ENCODE measurements at regions not wholly inside any gene's neighbourhood (a gene's known extent, or its start where the extent isn't known, plus 50 kb on each side); places are given as distances from the start of the nearest gene placed in this dataset.
"Not testable (repeated sequence)": the region's sequence is repeated elsewhere in the genome, so short reads cannot be mapped to it uniquely, and the experiment has no call there.

GRCh38 chr12:19726122-19726521, 286.8 kb downstream of the AEBP2 start:
- DNase-seq, result no peak

GRCh38 chr12:19726592-19726991, 287.3 kb downstream of the AEBP2 start:
- DNase-seq, result no peak

- no peak for DNase-seq
These were observed 297.7 kb downstream of the AEBP2 start for GRCh38 chr12:19737019-19737418.

GRCh38 chr12:19739195-19739776, 300.0 kb downstream of the AEBP2 start:
- DNase-seq, result no peak

DNA sequence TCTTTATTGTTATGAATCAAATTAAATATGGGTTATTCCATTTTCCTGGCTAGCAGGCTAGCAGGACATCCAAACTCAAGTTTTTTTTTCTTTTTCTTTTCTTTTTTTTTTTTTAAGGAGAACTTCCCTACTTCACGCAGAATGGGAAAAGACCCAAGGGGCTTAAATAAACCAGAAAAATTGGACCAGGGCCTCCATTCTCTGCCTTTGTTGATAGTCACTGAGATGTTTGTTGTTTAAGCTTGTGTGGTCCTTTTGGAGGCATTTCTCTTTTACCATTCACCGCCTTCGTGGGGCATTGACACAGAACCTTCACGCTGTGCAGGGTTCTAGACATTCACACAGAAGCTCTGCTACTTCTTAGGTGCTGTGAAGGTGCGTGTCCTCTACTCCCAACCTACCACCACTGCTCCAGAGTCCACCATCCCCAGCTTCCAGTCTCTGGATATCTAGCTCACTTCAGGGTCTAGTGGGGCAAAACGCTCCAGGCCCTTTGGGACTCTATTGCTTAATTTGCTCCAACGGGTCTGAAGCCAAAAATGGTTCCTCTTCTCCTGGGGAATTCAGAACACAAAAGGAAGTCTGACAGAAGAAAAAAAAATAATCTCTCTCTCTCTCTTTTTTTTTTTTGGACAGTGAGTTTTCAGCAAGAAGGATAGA, 301.3 kb downstream of the AEBP2 start:
- no peak for DNase-seq

DNA sequence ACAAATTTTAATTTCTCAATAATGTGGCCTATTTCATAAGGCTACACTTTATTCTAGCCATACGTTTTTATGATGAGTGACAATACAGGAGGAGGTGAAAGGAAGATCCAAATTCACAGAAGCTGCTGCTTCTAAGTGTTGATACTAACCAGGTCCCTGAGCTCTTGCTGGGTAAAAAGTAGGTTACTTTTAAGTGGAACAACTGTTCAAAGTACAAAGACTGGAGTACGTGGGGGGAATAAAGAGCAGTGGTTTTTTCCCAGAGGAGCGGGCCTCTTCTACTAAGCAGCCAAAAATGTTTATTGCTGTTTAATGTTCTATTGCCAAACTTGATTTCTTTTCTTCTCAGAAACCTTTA, 301.8 kb downstream of the AEBP2 start:
- no peak for DNase-seq

DNA sequence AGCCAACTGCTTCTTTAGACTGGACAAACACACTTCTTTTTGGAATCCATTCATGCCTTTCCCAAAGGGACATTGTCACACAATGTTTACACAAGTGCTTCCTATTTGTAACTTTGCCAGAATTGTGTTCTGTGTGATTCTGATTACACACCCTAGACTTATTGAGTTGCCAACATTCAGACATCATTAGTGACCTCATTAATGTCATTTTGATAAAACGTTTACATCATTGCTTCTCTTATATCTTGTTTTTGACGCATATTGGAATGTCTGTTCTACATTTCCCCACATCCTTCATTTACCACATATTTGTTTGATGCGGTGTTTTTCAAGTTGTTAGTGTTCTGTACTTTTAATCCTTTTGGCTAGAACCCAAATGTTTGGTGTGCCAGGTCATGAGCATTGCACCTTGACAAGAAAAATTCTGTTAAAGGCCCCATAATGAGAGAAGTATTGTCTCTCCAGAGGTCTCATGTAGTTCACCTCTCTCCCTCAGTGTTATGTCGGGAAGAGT, 305.5 kb downstream of the AEBP2 start:
- DNase-seq, result peak; percentile 60

- no peak for DNase-seq
These were observed 307.2 kb downstream of the AEBP2 start for GRCh38 chr12:19746471-19746870.

DNA sequence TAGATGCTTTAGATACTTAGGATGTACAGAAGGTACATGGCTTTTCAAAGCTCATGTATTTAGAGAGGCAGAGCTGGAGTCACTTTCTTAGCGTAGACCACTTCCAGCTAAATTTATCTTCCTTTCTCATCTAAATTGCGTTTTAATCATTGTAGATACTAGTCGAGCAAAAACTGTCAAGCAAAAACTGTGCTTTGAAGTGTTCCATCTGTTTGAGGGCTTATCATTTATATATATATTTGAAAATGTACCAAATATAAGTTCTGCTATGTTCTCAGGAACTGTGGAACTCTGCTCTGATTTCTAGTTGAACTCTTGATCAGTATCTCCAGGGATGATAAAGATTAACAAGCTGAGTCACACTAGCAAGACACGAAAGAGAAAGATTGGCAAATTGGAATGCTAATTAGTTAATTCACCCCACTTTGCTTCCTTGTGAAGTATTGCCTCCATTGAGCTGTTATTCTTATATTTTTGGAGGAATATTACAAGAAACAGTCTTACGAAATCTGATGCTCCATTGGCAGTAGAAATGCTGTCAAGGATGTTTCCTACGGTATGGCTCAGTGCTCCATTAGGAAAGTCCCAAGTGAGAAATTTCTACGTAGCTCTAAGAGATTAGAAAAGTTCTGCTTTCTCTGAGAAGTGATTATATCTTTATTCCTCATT, 310.7 kb downstream of the AEBP2 start:
- DNase-seq, result no peak

GRCh38 chr12:19751078-19751477, 311.8 kb downstream of the AEBP2 start:
- no peak for DNase-seq

DNA sequence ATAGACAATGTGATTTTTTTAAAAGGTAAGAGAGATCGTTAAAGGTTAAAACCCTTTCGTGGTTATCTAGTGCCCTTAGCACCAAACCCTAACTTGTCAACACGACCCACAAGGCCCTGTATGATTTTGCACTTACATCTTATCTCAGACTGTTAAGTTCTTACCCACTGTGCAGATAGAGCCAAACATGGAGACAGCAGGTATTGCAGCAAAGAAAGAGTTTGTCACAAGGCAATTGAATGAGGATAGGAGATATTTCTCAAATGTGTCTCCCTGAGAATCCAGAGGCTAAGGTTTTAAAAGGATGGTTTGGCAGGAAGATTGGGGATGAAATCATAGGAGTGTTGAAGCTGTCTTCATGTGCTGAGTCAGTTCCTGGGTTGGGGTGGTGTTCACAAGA, 313.4 kb downstream of the AEBP2 start:
- DNase-seq, result no peak

DNA sequence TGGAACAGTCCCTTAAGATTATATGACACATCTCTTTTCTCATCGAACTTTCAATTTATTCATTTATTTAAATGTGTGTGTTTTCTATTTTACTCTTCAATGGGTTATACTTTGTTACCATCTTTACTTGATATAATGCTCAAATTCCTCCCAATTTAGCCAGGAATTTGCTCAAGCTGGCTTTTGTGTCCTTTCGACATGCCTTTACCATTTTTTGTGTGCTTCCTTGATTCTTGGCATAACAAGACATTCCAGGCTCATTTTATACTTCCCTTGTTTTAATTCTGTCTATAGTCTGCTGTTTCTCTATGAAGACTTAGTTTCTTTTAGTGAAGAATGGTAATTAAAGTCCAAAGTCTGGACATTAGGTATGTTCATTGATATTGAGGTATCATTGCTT, 315.8 kb downstream of the AEBP2 start:
- DNase-seq, result no peak

- peak; percentile 47 for DNase-seq
These were observed 318.1 kb downstream of the AEBP2 start for GRCh38 chr12:19757317-19757877.

DNA sequence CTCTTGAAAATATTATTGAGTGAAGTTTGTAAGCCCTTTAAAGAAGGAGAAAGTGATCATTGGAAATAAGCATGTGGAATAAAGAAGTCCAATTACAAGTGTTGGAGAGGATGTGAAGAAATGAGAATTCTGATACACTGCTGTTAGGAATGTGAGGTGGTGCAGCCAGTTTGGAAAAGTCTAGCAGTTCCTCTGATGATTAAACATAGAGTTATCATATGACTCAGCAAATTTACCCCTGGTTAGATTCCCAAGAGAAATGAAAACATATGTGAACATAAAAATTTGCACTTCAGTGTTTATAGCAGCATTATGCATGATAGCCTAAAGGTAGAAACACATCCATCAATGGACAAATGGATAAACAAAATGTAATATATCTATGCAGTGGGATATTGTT, 319.9 kb downstream of the AEBP2 start:
- no peak for DNase-seq

DNA sequence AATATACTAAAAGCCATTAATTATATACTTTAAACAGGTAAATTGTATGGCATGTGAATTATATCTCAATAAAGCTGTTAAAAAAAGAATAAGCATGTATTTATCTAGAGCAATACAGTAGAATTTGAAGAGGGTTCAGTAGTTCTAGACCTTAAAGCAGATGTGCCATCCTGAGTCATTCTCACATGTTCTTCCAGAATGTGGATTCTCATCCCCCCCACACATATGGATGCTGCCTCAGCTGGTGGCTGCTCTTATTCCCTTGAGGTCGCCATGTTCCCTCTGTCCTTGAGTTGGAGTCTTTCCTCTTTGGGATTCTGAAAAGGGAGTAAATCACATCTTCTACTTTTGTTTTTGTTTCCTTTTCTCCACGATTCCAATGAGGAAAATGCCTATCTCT, 321.3 kb downstream of the AEBP2 start:
- no peak for DNase-seq

DNA sequence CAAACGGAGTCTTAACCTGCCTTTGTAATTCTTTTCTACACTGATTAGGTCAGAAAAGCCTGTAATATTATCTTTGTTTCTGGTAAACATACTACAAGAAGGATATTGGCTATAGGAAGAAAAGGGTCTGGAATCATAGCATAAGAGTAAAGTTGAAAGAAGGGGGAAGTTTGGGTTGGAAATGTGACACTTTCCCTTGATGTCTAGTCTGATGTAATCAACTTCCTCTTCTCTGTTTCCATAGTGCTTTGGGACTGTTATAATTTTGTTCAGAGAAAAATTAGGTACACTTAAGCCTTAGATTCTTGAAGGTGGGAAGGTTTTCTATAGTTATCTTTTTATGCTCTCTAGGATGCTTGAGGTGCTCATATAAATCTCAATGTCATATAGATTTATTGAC, 322.2 kb downstream of the AEBP2 start:
- no peak for DNase-seq

DNA sequence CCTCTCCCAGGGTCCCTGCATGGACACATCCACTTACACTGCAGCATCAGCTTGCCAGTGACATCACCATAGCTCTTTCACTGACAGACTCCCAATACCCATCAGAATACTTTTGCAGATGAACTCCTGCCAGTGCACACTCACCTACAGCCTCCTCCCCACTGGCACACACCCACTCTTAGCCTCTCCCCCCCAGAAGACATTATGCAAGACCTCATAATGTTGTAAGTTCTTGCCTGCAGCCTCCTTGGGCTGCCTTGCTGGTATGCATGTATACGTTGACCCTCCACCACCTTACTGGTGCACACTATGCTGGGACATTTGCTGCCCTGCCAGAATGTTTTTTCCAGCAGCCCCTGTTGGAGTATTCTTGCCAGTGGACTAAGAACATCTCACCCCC, 324.2 kb downstream of the AEBP2 start:
- no peak for DNase-seq

- DNase-seq, result no peak
These were observed 325.1 kb downstream of the AEBP2 start for GRCh38 chr12:19764408-19764807.

DNA sequence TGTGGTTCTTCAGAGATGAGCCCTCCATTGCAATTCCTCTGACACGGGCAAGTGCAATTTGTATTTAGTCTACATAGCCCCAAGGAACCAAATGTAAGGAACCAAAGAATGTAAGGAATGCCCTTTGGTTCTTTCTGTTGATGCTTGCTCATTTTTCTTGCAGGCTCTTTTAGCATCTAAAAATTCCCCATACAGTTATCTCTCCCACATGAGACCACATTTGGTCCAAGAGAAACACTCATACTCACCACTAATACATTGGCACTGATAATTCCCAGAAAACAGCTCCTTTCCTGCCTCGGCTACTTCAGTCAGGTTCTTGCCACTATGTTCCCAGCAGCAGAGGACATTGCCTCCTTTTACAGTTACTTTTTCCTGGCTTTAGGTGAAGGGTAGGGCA, 332.6 kb downstream of the AEBP2 start:
- DNase-seq, result no peak

DNA sequence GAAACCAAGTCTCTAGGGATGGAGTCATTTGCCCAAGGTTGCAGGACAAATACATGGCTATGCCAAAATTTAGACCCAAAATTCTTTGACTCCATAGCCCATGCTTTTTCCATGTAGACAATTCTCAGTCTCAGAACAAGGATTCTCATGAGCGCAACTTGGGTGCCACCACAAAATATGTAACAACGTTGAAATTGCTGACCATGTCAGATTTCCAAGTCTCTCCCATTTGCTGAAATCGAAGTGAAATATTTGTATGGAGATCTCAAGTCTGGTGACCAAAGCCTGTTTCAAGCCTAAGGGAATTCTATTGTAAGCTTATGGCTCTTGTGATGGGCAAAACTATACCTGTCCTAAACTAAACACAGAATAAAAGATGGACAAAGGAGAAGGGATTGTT, 333.5 kb downstream of the AEBP2 start:
- no peak for DNase-seq

DNA sequence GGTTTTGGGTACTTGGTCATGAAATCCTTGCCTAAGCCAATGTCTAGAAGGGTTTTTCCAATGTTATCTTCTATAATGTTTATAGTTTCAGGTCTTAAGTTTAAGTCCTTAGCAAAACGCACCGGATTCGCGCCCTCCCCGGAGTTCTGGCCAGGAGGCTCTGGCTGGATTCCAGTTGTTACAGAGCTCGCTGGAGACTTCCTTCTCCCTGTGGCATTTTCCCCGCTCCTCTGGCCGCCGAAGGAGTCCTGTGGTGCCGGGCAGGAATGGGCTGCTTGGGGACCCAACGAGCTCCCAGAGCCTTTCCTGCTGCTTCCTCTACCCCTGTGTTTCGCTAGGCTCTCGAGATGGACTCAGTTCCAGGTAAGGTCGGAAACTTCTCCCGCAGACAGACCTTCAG, 335.9 kb downstream of the AEBP2 start:
- DNase-seq, result no peak

DNA sequence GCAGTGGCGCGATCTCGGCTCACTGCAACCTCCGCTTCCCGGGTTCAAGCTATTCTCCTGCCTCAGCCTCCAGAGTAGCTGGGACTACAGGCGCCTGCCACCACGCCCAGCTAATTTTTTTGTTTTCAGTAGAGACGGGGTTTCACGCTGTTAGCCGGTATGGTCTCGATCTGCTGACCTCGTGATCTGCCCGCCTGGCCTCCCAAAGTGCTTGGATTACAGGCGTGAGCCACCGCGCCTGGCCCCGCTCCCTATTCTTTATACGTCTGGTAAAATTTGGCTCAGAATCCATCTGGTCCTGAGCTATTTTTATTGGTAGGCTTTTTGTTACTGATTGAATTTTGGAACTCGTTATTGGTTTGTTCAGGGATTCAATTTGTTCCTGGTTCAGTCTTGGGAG, 336.7 kb downstream of the AEBP2 start:
- not testable (repeated sequence) for DNase-seq

GRCh38 chr12:19778172-19778571, 338.9 kb downstream of the AEBP2 start:
- no peak for DNase-seq

GRCh38 chr12:19778797-19779196, 339.5 kb downstream of the AEBP2 start:
- no peak for DNase-seq

Data from NCI-H748 treated with DMSO at 0.1 percent for 48 hours (cell line).